ENCODE measurements at regions not wholly inside any gene's neighbourhood (a gene's known extent, or its start where the extent isn't known, plus 50 kb on each side); places are given as distances from the start of the nearest gene placed in this dataset.

- no peak overlapping the region for H3K4me3 ChIP-seq
- 78 to 88% (median 82%) methylated on average over 1 of the region's 1 CpG for WGBS, 3 donors
- H3K27ac ChIP-seq = no peak overlapping the region
- no peak for TF ChIP-seq CTCF (IDR thresholded peaks at IDR 0.05)
- H3K4me1 ChIP-seq = peaks cover 28% of the 10 kb centered on the region
- no peaks in the 10 kb centered on the region for H3K9me3 ChIP-seq
- DNase-seq = no peak
- H3K27me3 ChIP-seq (ENCODE audit: insufficient read depth in 3 of 3, low read length in 2 of 3) = no peaks in the 10 kb centered on the region
- no peak for ATAC-seq
- intact Hi-C loops (cut with DNase I) = no loop called here
- no peaks in the 10 kb centered on the region for H3K36me3 ChIP-seq (ENCODE audit: insufficient read depth in 1 of 2, low read depth in 1 of 2)
Measured at GRCh38 chr20:19913349-19913748, 103.8 kb upstream of the NAA20 start.

DNA sequence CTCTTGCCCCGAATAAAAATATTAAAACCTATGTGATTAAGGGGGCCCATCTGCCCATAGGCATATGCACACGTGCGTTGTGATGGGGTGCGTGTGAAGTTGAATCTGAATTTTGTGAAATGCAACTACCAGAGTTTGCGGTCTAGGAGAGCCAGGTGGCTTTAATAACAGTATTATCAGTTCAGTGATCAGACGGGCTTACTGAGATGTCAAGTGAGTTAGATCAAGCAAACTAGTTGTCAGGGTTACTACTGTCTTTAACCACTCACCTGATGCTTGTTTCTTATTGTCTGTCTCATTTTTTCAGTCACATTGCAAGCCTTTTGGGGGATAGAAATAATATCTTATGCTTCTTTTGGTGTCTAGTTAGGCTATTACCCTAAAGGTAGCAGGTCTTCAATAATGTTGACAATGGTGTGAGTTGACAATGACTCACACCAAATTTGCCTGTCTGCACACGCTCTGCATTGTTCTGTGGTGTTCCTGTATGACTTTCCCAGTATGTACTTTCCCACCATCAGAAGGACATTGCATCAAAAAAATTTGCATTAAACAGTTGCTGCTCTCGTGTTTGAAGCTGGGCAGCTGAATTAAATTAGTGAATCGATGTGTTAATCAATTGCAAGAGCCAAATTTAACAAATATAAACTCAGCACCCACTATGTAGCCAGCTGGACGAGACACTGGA lies 103.1 kb upstream of the NAA20 start:
- Histone ChIP-seq H3K27me3 (ENCODE audit: insufficient read depth in 3 of 3, low read length in 2 of 3) (no peaks in the 10 kb centered on the region), H3K4me1 (peaks cover 35% of the 10 kb centered on the region), H3K36me3 (ENCODE audit: insufficient read depth in 1 of 2, low read depth in 1 of 2) (no peaks in the 10 kb centered on the region), H3K9me3 (no peaks in the 10 kb centered on the region), H3K4me3 (no peak overlapping the region), H3K27ac (no peak overlapping the region)
- 87 to 89% (median 88%) methylated on average over 10 of the region's 10 CpGs for WGBS, 3 donors
- intact Hi-C loops (cut with DNase I) = no loop called here
- ATAC-seq (no peak), DNase-seq (no peak)
- TF ChIP-seq CTCF (IDR thresholded peaks at IDR 0.05) = no peak

DNA sequence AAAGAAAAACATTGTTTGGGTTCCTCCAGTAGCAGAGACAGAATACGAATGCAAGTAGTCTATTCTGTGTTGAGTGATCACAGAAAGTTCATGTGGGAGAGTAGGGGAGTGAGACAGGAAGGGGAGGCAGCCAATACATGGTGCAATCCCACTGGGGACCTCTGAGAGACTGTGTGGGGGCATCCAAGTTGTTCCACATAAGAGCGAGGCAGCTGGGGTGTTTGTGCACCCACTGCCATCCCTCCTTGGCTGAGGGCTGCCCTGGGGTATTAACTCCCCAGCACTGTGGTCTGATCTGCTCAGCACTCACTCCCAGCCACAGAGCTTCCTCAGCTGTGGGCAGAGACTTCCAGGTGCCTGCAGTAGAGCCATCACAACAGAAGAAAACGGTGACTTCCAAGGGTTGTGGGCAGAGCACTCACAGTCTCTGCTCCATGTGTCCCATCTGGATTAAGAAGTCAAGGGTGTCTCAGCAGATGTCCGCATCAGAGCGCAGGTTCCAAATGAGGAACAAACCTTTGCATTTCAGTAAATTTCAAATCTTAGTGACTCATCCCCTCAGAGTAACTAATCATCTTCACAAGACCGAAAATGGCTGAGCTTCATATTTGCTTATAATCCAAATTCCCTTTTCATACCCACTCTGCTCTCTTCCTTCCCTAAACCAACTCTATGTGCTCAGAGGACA lies 101.9 kb upstream of the NAA20 start:
- Histone ChIP-seq H3K27me3 (ENCODE audit: insufficient read depth in 3 of 3, low read length in 2 of 3) (no peaks in the 10 kb centered on the region), H3K36me3 (ENCODE audit: insufficient read depth in 1 of 2, low read depth in 1 of 2) (no peaks in the 10 kb centered on the region), H3K9me3 (no peaks in the 10 kb centered on the region), H3K4me1 (peaks cover 37% of the 10 kb centered on the region), H3K4me3 (no peak overlapping the region), H3K27ac (peak overlapping the region; percentile 43)
- TF ChIP-seq CTCF (IDR thresholded peaks at IDR 0.05) = no peak
- 67 to 74% (median 71%) methylated on average over 6 of the region's 6 CpGs for WGBS, 3 donors
- intact Hi-C loops (cut with DNase I) = no loop called here
- ATAC-seq (peak in 2 of 4 donors; percentile 25 to 35), DNase-seq (no peak)

GRCh38 chr20:19916531-19917485 lies 100.4 kb upstream of the NAA20 start:
- H3K9me3 ChIP-seq = no peaks in the 10 kb centered on the region
- peaks cover 47% of the 10 kb centered on the region for H3K4me1 ChIP-seq
- TF ChIP-seq CTCF (IDR thresholded peaks at IDR 0.05) = no peak
- no peak for DNase-seq
- H3K27ac ChIP-seq = peak overlapping the region; percentile 42
- WGBS, 3 donors = 67 to 73% (median 69%) methylated on average over 12 of the region's 12 CpGs
- no peaks in the 10 kb centered on the region for H3K36me3 ChIP-seq (ENCODE audit: insufficient read depth in 1 of 2, low read depth in 1 of 2)
- intact Hi-C loops (cut with DNase I) = no loop called here
- no peak overlapping the region for H3K4me3 ChIP-seq
- no peaks in the 10 kb centered on the region for H3K27me3 ChIP-seq (ENCODE audit: insufficient read depth in 3 of 3, low read length in 2 of 3)
- ATAC-seq = no peak

All from psoas muscle (tissue), 7 donors.